HL-60 (cell line): ENCODE measurements at regions not wholly inside any gene's neighbourhood (a gene's known extent, or its start where the extent isn't known, plus 50 kb on each side); places are given as distances from the start of the nearest gene placed in this dataset.

Experiments
- CTCF ChIP-seq: IDR thresholded peaks from one replicate; pipeline ENCODE4 v1.5.1; 2011; ENCODE audit warnings: low read length, control low read depth, inconsistent platforms; ENCODE audit not compliant: insufficient read depth
- POLR2AphosphoS5 ChIP-seq: IDR thresholded peaks from 2 replicates; pipeline ENCODE4 v1.6.1; 2012; ENCODE audit warnings: low read depth

- TF ChIP-seq CTCF (no peak), POLR2AphosphoS5 (no peak)
Observed at GRCh38 chr3:118529554-118529953, 505.1 kb downstream of the IGSF11 start.
